NCI-H2227 treated with DMSO at 0.1 percent for 48 hours (cell line): ENCODE measurements at regions not wholly inside any gene's neighbourhood (a gene's known extent, or its start where the extent isn't known, plus 50 kb on each side); places are given as distances from the start of the nearest gene placed in this dataset.
"Not testable (repeated sequence)": the region's sequence is repeated elsewhere in the genome, so short reads cannot be mapped to it uniquely, and the experiment has no call there.

Experiments used
- DNase-seq: peaks from one replicate; lab custom pipeline; 2025; lab: John Stamatoyannopoulos, UW

DNA sequence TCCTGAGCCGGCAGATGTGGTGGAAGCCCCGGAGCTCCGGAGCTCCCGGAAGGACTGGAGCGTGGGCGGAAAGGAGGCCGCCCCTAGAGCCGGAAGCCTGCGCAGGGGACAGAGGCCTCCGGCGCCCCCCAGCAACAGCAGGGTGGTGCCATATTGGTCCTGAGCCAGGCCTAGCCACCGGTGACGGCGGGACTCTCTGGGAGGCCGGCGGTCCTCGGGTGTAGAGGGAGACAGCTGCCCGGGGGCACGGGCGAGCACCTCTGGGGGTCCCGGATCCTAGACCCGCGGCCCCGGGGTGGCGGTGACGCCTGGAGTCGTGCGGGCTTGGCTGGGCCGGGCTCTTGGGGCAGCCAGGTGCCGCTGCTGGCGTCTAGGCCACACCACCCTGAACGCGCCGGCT is 1472.2 kb downstream of the FOXD4L5 start:
- DNase-seq = not testable (repeated sequence)

- not testable (repeated sequence) for DNase-seq
Observed at GRCh38 chr9:63804205-63804604, 1480.8 kb downstream of the FOXD4L5 start.

DNA sequence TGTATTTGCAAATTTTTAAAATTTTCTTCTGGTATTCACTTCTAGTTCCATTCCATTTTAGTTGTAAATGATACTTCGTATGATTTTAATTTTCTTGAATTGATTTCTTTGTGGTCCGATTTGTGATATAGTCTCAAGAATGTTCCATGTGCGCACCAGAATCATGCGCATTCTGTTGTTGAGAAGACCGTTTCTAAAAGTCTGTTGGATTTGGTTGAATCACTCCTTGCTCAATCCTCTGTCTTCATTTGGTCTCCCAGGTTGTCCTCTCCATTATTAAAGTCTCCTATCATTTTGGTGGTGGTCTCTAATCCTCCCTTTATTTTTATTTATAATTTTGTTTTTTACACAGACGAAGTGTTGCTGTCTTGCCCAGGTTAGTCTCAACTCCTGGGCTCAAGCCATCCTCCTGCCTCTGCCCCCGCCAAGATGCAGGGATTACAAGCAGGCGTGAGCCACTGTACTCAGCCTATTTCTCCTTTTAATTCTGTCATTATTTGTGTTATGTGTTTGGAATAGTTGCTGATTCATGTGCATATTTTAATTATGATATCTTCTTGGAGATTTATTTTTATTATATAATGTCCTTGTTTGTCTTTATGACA is 1490.8 kb downstream of the FOXD4L5 start:
- DNase-seq = not testable (repeated sequence)

GRCh38 chr9:63787454-63787853 is 1497.6 kb downstream of the FOXD4L5 start:
- not testable (repeated sequence) for DNase-seq

GRCh38 chr9:63785059-63785458 is 1500.0 kb downstream of the FOXD4L5 start:
- DNase-seq = not testable (repeated sequence)

DNA sequence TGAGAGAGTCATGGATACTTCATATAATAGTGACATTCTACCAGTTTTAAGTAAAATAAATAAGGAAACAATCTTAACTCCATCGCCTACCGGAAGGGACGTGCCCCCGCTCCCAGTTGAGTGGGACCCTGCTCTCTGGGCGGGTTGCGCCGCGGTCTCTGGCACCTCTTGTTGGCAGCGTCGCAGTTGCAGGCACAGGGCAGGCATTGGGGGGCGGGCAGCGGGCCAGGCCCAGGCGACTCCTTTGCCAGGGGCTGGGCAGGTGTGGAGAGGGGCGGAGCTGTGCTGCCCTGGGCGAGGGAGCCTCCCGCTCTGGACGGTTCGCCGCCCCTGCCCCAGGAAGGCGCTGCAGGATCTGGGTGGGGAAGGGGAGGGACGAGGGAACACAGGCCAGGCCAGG is 1500.6 kb downstream of the FOXD4L5 start:
- not testable (repeated sequence) for DNase-seq

GRCh38 chr9:63781817-63782439 is 1503.1 kb downstream of the FOXD4L5 start:
- not testable (repeated sequence) for DNase-seq

- DNase-seq = not testable (repeated sequence)
Observed at GRCh38 chr9:63781390-63781789, 1503.6 kb downstream of the FOXD4L5 start.

GRCh38 chr9:63776220-63776619 is 1508.8 kb downstream of the FOXD4L5 start:
- not testable (repeated sequence) for DNase-seq

DNA sequence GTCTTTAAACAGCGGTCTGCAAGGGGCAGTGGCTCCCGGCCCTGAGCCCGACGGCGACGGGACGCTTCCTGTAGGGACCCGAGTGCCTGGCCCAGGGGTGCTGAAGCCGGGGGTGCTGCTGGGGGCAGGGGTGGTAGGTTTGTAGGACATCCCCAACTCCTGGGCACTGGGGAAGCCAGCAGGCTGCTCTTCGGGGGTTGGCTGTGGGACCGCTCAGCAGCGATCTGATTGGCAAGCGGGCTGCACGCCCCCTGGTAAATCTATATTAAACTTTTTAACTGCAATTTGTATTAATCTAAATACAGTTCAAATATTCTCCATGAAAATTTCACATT is 1510.0 kb downstream of the FOXD4L5 start:
- not testable (repeated sequence) for DNase-seq

- not testable (repeated sequence) for DNase-seq
Observed at GRCh38 chr9:63774369-63775091, 1510.5 kb downstream of the FOXD4L5 start.

GRCh38 chr9:63762230-63762629 is 1522.8 kb downstream of the FOXD4L5 start:
- not testable (repeated sequence) for DNase-seq

DNA sequence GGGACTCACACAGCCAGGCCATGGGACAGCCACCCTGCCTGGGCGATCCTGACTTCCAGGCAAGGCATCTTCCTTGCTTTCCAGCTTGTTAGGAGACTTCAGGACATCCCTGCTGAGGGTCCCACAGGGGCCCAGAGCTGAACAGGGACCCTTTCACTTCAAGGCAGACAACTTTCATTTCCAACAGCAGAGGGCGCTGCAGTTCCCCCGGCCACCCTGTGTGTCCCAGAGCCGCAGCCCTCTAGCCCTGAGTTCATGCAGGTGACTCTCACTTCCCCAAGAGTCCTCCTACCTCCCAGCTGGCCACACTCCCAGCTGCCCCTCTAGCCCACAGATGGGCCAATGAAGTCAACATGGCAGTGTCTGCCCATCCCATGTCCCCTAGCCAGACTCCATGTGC is 1556.0 kb downstream of the FOXD4L5 start:
- not testable (repeated sequence) for DNase-seq

- no peak for DNase-seq
Observed at GRCh38 chr9:63728287-63728686, 1556.7 kb downstream of the FOXD4L5 start.

DNA sequence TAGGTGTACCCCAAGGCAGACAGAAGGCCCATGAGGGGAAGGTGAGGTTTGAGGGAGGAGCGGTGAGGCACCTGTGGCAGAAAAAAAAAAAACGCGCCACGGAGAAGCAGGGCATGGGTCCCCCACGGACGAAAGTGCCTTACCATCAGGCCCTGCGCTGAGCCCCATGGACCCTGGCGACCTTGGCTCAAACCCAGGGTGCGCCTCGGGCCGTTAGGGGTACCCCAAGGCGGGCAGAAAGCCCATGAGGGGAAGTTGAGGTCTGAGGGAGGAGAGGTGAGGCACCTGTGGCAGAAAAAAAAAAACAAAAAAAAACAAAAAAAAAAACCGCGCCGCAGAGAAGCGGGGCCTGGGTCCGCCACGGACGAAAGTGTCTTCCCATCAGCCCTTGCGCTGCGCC is 1576.7 kb downstream of the FOXD4L5 start:
- not testable (repeated sequence) for DNase-seq

DNA sequence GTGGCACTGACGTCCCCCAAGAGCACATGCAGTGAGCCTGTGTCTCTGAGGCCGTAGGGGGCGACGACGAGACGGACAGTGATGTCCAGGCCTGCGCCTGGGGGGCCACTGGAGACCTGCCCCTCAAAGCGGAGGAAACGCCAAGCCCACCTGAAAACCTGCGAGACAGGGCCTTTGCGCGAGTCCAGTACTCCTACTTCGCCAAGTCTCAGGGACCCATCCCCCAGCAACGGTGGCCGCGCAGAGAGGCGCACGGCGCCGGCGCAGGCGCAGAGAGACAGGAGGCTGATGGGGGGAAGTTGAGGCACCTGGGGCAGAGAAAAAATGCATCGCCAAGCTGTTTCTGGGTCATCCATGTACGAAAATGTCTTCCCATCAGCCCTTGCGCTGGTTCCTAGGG is 1580.6 kb downstream of the FOXD4L5 start:
- DNase-seq = not testable (repeated sequence)

- peak; percentile 22 for DNase-seq
Observed at GRCh38 chr9:63703670-63704069, 1581.3 kb downstream of the FOXD4L5 start.

- peak; percentile 11 for DNase-seq
Observed at GRCh38 chr9:63703138-63703665, 1581.8 kb downstream of the FOXD4L5 start.
